ENCODE measurements at regions not wholly inside any gene's neighbourhood (a gene's known extent, or its start where the extent isn't known, plus 50 kb on each side); places are given as distances from the start of the nearest gene placed in this dataset.

DNA sequence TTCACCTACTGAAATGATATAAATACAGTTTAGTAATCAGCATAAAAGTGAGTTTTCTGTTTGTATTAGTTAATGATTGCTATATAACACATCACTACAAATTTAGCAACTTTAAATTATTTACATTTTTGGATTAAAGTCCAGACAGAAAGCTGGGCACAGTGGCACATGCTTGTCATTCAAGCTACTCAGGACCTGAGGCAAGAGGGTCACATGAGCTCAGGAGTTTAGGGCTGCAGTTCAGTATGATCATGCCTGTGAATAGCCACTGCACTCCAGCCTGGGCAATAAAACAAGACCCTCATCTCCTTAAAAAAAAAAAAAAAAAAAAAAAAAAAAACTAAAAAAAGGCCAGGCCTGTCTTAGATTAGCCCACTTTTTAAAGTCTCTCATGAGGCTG, 273.6 kb upstream of the CTNND2 start:
- H3K27me3 ChIP-seq (replicated peaks in 1 of 7), result no peaks in the 10 kb centered on the region
- TF ChIP-seq POLR2AphosphoS5 (IDR thresholded peaks at IDR 0.05), result no peak
- TF ChIP-seq POLR2A (IDR thresholded peaks at IDR 0.05), result no peak
- TF ChIP-seq, protein P1, sequence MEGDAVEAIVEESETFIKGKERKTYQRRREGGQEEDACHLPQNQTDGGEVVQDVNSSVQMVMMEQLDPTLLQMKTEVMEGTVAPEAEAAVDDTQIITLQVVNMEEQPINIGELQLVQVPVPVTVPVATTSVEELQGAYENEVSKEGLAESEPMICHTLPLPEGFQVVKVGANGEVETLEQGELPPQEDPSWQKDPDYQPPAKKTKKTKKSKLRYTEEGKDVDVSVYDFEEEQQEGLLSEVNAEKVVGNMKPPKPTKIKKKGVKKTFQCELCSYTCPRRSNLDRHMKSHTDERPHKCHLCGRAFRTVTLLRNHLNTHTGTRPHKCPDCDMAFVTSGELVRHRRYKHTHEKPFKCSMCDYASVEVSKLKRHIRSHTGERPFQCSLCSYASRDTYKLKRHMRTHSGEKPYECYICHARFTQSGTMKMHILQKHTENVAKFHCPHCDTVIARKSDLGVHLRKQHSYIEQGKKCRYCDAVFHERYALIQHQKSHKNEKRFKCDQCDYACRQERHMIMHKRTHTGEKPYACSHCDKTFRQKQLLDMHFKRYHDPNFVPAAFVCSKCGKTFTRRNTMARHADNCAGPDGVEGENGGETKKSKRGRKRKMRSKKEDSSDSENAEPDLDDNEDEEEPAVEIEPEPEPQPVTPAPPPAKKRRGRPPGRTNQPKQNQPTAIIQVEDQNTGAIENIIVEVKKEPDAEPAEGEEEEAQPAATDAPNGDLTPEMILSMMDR (IDR thresholded peaks at IDR 0.05 in 8 of 11, conservative IDR thresholded peaks at IDR 0.05 in 3 of 11), result no peak
- no peak overlapping the region for H3K4me3 ChIP-seq
- intact Hi-C loops (cut with DNase I; ENCODE audit: low total_unique reads), result no loop called here
- H3K4me1 ChIP-seq, result no peaks in the 10 kb centered on the region
- no peak overlapping the region for H3K27ac ChIP-seq
- DNase-seq, result no peak
- H3K36me3 ChIP-seq, result no peaks in the 10 kb centered on the region
- H3K9me3 ChIP-seq, result peaks cover 0 to 24% (median 3%) of the 10 kb centered on the region in 8 donors

DNA sequence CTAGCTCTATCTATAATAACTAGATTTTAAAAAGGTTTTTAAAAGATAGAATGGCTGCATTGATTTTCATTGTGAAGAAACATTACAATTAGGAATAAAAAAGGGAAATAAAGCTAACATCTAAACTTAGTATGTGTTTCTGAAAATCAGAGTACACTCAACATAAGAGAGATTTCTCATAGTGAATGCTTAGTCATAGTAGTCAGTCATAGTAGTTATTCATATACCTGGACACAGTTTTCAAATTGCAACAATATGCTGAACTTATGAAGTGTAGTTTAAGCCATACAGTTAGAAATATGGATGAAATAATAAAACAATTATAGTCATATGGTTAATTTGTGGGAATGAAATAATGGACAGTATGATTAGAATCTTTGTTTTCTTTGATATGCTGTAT, 273.0 kb upstream of the CTNND2 start:
- no peak for TF ChIP-seq POLR2A (IDR thresholded peaks at IDR 0.05)
- no peak for TF ChIP-seq POLR2AphosphoS5 (IDR thresholded peaks at IDR 0.05)
- TF ChIP-seq, protein P1 (IDR thresholded peaks at IDR 0.05 in 8 of 11, conservative IDR thresholded peaks at IDR 0.05 in 3 of 11), result no peak
- intact Hi-C loops (cut with DNase I; ENCODE audit: low total_unique reads), result no loop called here
- no peak overlapping the region for H3K4me3 ChIP-seq

GRCh38 chr5:12175914-12176585, 271.8 kb upstream of the CTNND2 start:
- Histone ChIP-seq H3K27ac (no peak overlapping the region), H3K4me1 (no peaks in the 10 kb centered on the region), H3K9me3 (peaks cover 0 to 21% (median 3%) of the 10 kb centered on the region in 8 donors), H3K36me3 (no peaks in the 10 kb centered on the region), H3K27me3 (replicated peaks in 1 of 7) (no peaks in the 10 kb centered on the region), H3K4me3 (no peak overlapping the region)
- WGBS, 5 donors, result 45 to 53% (median 45%) methylated on average over 4 of the region's 4 CpGs
- TF ChIP-seq POLR2A (IDR thresholded peaks at IDR 0.05) (no peak), POLR2AphosphoS5 (IDR thresholded peaks at IDR 0.05) (no peak)
- TF ChIP-seq, protein P1 (IDR thresholded peaks at IDR 0.05 in 8 of 11, conservative IDR thresholded peaks at IDR 0.05 in 3 of 11), result no peak
- DNase-seq, result no peak
- intact Hi-C loops (cut with DNase I; ENCODE audit: low total_unique reads), result no loop called here

More for the DNA sequence above, 273.0 kb upstream of the CTNND2 start:
- DNase-seq, result no peak
- Histone ChIP-seq H3K9me3 (peaks cover 0 to 24% (median 3%) of the 10 kb centered on the region in 8 donors), H3K36me3 (no peaks in the 10 kb centered on the region), H3K4me1 (no peaks in the 10 kb centered on the region), H3K27ac (no peak overlapping the region), H3K27me3 (replicated peaks in 1 of 7) (no peaks in the 10 kb centered on the region)

GRCh38 chr5:12174734-12175133, 270.5 kb upstream of the CTNND2 start:
- Histone ChIP-seq H3K9me3 (peaks cover 0 to 21% (median 3%) of the 10 kb centered on the region in 8 donors), H3K27ac (no peak overlapping the region), H3K4me1 (no peaks in the 10 kb centered on the region), H3K4me3 (no peak overlapping the region), H3K36me3 (no peaks in the 10 kb centered on the region), H3K27me3 (replicated peaks in 1 of 7) (no peaks in the 10 kb centered on the region)
- DNase-seq, result no peak
- TF ChIP-seq, protein P1 (IDR thresholded peaks at IDR 0.05 in 8 of 11, conservative IDR thresholded peaks at IDR 0.05 in 3 of 11), result no peak
- no peak for TF ChIP-seq POLR2AphosphoS5 (IDR thresholded peaks at IDR 0.05)
- no peak for TF ChIP-seq POLR2A (IDR thresholded peaks at IDR 0.05)
- intact Hi-C loops (cut with DNase I; ENCODE audit: low total_unique reads), result no loop called here
- 60 to 78% (median 68%) methylated on average over 2 of the region's 2 CpGs for WGBS, 5 donors
